Liver (tissue), 7 donors: ENCODE measurements at regions not wholly inside any gene's neighbourhood (a gene's known extent, or its start where the extent isn't known, plus 50 kb on each side); places are given as distances from the start of the nearest gene placed in this dataset.
"Not testable (repeated sequence)": the region's sequence is repeated elsewhere in the genome, so short reads cannot be mapped to it uniquely, and the experiment has no call there.

Experiments used
- DNase-seq: peaks from one replicate; pipeline ENCODE4 v3.0.0-alpha.2; 2017; ENCODE audit warnings: low spot score
- H3K27ac ChIP-seq, 2 donors: one replicate each; pipeline ENCODE4 v1.7.0; 2013; ENCODE audit warnings: inconsistent platforms in 2 of 2, low read length in 2 of 2, control low read depth in 1 of 2, low read depth in 1 of 2, mild to moderate bottlenecking in 1 of 2
- H3K27me3 ChIP-seq, 4 donors: one replicate each; pipeline versions ENCODE4 v1.6.1 to v1.7.0; 2013; ENCODE audit warnings: low read length in 3 of 4, inconsistent platforms in 1 of 4, mild to moderate bottlenecking in 1 of 4, moderate library complexity in 1 of 4; ENCODE audit not compliant: control insufficient read depth in 4 of 4, insufficient read depth in 4 of 4
- H3K36me3 ChIP-seq, 4 donors: one replicate each; pipeline versions ENCODE4 v1.6.1 to v1.7.0; 2013; ENCODE audit warnings: low read length in 3 of 4, mild to moderate bottlenecking in 3 of 4, low read depth in 1 of 4, moderate library complexity in 1 of 4; ENCODE audit not compliant: control insufficient read depth in 4 of 4, insufficient read depth in 3 of 4
- H3K4me1 ChIP-seq, 4 donors: one replicate each; pipeline versions ENCODE4 v1.6.1 to v1.7.0; 2013; ENCODE audit warnings: low read length in 3 of 4, mild to moderate bottlenecking in 3 of 4, moderate library complexity in 1 of 4; ENCODE audit not compliant: control insufficient read depth in 4 of 4, insufficient read depth in 4 of 4
- H3K4me3 ChIP-seq, 3 donors: one replicate each; pipeline versions ENCODE4 v1.6.1 to v1.7.0; 2013; ENCODE audit warnings: low read length in 3 of 3, control low read depth in 1 of 3, low read depth in 1 of 3, mild to moderate bottlenecking in 1 of 3
- H3K9ac ChIP-seq, 2 donors: one replicate each; pipeline ENCODE4 v1.7.0; 2013; ENCODE audit warnings: low read length in 2 of 2, mild to moderate bottlenecking in 2 of 2, moderate library complexity in 2 of 2, control low read depth in 1 of 2, low read depth in 1 of 2
- H3K9me3 ChIP-seq, 4 donors: one replicate each; pipeline versions ENCODE4 v1.6.1 to v1.7.0; 2013; ENCODE audit warnings: low read length in 3 of 4; ENCODE audit not compliant: control insufficient read depth in 4 of 4
- FOXA1 ChIP-seq: IDR thresholded peaks from 2 replicates; pipeline ENCODE4 v1.6.1; 2016; ENCODE audit warnings: antibody characterized with exemption
- FOXA2 ChIP-seq: IDR thresholded peaks from 2 replicates; pipeline ENCODE4 v1.6.1; 2016; ENCODE audit warnings: antibody characterized with exemption
- GABPA ChIP-seq, 2 donors: IDR thresholded peaks in 1 of 2; conservative IDR thresholded peaks in 1 of 2; 2 replicates each; pipeline ENCODE4 v1.6.1; 2016; ENCODE audit warnings: antibody characterized with exemption in 2 of 2, mild to moderate bottlenecking in 1 of 2, moderate library complexity in 1 of 2
- HNF4A ChIP-seq, 2 donors: conservative IDR thresholded peaks; 2 replicates each; pipeline ENCODE4 v1.6.1; 2016; ENCODE audit warnings: antibody characterized with exemption in 2 of 2, mild to moderate bottlenecking in 2 of 2
- JUND ChIP-seq, 2 donors: IDR thresholded peaks; 2 replicates each; pipeline ENCODE4 v1.6.1; 2016; ENCODE audit warnings: antibody characterized with exemption in 2 of 2
- NR2F2 ChIP-seq: IDR thresholded peaks from 2 replicates; pipeline ENCODE4 v1.6.1; 2016; ENCODE audit warnings: antibody characterized with exemption
- RAD21 ChIP-seq, 2 donors: IDR thresholded peaks; 2 replicates each; pipeline ENCODE4 v1.6.1; 2016; ENCODE audit warnings: antibody characterized with exemption in 2 of 2, mild to moderate bottlenecking in 2 of 2
- SP1 ChIP-seq: IDR thresholded peaks from 2 replicates; pipeline ENCODE4 v1.6.1; 2018; ENCODE audit warnings: antibody characterized with exemption, mild to moderate bottlenecking
- TAF1 ChIP-seq: conservative IDR thresholded peaks from 2 replicates; pipeline ENCODE4 v1.6.1; 2016; ENCODE audit warnings: antibody characterized with exemption, mild to moderate bottlenecking
- WGBS: extraction: QIAGEN DNeasy Blood & Tissue Kit; methylation state at CpG from one replicate; pipeline ENCODE4 v1.1.7; 2013; 5-methylcytosine and 5-hydroxymethylcytosine counted together
- TF ChIP-seq, protein P1 (sequence below): IDR thresholded peaks from 2 replicates; pipeline ENCODE4 v1.6.1; 2016; ENCODE audit warnings: antibody characterized with exemption
- TF ChIP-seq, protein P2 (sequence below): IDR thresholded peaks from 2 replicates; pipeline ENCODE4 v1.6.1; 2016; ENCODE audit warnings: antibody characterized with exemption, mild to moderate bottlenecking
- TF ChIP-seq, protein P3 (sequence below): IDR thresholded peaks from 2 replicates; pipeline ENCODE4 v1.6.1; 2016; ENCODE audit warnings: antibody characterized with exemption
- TF ChIP-seq, protein P4 (sequence below): IDR thresholded peaks from 2 replicates; pipeline ENCODE4 v1.6.1; 2016; ENCODE audit warnings: antibody characterized with exemption
- donor health status: healthy.
- donor health status: healthy.
- donor health status: healthy.
- donor health status: healthy.

DNA sequence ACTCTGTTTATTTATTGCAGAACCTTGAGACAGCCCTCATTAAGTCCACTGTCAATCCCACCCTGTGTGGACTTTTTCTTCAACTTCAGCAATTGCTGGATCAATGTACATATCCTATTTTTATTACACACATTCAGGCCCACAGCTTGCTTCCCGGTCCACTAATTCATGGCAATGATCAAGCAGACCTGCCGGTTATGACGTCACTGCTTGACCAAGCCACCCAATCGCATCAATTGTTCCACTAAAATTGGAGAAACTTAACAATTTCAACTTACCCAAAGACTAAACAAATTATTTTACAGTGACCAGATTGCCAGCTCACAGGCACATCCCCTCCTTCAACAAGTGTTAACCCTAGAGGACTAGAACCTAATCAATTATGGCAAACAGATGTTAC is 240.4 kb upstream of the MAGEB18 start:
- WGBS, result 92% methylated on average over 4 of the region's 4 CpGs
- Histone ChIP-seq H3K4me3 (no peak overlapping the region), H3K9ac (no peak overlapping the region), H3K4me1 (no peaks in the 10 kb centered on the region), H3K27ac (no peak overlapping the region), H3K36me3 (no peaks in the 10 kb centered on the region), H3K27me3 (no peaks in the 10 kb centered on the region), H3K9me3 (peaks cover 0 to 3% (median 1%) of the 10 kb centered on the region in 4 donors)
- DNase-seq, result no peak
- TF ChIP-seq TAF1 (no peak), SP1 (no peak), NR2F2 (no peak), HNF4A (conservative IDR thresholded peaks at IDR 0.05) (no peak), RAD21 (IDR thresholded peaks at IDR 0.05) (no peak), FOXA2 (no peak), FOXA1 (no peak), GABPA (IDR thresholded peaks at IDR 0.05 in 1 of 2, conservative IDR thresholded peaks at IDR 0.05 in 1 of 2) (no peak), JUND (IDR thresholded peaks at IDR 0.05) (no peak)
- TF ChIP-seq, protein P1, sequence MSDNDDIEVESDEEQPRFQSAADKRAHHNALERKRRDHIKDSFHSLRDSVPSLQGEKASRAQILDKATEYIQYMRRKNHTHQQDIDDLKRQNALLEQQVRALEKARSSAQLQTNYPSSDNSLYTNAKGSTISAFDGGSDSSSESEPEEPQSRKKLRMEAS, result no peak
- TF ChIP-seq, protein P2, sequence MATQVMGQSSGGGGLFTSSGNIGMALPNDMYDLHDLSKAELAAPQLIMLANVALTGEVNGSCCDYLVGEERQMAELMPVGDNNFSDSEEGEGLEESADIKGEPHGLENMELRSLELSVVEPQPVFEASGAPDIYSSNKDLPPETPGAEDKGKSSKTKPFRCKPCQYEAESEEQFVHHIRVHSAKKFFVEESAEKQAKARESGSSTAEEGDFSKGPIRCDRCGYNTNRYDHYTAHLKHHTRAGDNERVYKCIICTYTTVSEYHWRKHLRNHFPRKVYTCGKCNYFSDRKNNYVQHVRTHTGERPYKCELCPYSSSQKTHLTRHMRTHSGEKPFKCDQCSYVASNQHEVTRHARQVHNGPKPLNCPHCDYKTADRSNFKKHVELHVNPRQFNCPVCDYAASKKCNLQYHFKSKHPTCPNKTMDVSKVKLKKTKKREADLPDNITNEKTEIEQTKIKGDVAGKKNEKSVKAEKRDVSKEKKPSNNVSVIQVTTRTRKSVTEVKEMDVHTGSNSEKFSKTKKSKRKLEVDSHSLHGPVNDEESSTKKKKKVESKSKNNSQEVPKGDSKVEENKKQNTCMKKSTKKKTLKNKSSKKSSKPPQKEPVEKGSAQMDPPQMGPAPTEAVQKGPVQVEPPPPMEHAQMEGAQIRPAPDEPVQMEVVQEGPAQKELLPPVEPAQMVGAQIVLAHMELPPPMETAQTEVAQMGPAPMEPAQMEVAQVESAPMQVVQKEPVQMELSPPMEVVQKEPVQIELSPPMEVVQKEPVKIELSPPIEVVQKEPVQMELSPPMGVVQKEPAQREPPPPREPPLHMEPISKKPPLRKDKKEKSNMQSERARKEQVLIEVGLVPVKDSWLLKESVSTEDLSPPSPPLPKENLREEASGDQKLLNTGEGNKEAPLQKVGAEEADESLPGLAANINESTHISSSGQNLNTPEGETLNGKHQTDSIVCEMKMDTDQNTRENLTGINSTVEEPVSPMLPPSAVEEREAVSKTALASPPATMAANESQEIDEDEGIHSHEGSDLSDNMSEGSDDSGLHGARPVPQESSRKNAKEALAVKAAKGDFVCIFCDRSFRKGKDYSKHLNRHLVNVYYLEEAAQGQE, result no peak
- TF ChIP-seq, protein P3, sequence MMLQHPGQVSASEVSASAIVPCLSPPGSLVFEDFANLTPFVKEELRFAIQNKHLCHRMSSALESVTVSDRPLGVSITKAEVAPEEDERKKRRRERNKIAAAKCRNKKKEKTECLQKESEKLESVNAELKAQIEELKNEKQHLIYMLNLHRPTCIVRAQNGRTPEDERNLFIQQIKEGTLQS, result no peak

DNA sequence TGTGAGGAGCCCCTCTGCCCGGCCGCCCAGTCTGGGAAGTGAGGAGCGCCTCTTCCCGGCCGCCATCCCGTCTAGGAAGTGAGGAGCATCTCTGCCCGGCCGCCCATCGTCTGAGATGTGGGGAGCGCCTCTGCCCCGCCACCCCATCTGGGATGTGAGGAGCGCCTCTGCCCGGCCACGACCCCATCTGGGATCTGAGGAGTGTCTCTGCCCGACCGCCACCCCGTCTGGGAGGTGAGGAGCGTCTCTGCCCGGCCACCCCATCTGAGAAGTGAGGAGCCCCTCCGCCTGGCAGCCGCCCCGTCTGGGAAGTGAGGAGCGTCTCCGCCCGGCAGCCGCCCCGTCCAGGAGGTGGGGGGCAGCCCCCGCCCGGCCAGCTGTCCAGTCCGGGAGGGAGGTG is 232.4 kb upstream of the MAGEB18 start:
- H3K27ac ChIP-seq, H3K4me1 ChIP-seq, H3K9ac ChIP-seq, H3K27me3 ChIP-seq, DNase-seq, H3K36me3 ChIP-seq, H3K4me3 ChIP-seq, H3K9me3 ChIP-seq: not testable (repeated sequence)
- WGBS, result 96% methylated on average over 15 of the region's 30 CpGs

DNA sequence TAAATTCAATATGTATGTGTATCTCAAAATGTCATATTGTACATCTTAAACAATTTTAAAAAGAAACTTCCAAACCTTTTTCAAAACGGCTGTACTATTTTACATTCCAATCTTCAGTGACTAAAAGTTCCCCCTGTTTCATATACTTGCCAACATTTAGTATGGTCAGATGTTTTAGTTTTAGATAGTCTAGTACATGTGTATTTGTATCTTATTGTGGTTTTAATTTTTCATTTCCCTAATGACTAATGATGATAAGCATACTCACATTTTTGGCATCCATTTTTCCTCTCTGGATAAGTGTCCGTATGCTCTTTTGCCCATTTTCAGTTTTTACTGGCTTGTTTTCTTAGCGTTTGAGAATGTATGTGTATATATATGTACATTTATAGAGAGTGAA is 212.2 kb upstream of the MAGEB18 start:
- TF ChIP-seq, protein P3, result no peak
- TF ChIP-seq JUND (IDR thresholded peaks at IDR 0.05) (no peak), RAD21 (IDR thresholded peaks at IDR 0.05) (no peak), HNF4A (conservative IDR thresholded peaks at IDR 0.05) (no peak), TAF1 (no peak)
- TF ChIP-seq, protein P4, sequence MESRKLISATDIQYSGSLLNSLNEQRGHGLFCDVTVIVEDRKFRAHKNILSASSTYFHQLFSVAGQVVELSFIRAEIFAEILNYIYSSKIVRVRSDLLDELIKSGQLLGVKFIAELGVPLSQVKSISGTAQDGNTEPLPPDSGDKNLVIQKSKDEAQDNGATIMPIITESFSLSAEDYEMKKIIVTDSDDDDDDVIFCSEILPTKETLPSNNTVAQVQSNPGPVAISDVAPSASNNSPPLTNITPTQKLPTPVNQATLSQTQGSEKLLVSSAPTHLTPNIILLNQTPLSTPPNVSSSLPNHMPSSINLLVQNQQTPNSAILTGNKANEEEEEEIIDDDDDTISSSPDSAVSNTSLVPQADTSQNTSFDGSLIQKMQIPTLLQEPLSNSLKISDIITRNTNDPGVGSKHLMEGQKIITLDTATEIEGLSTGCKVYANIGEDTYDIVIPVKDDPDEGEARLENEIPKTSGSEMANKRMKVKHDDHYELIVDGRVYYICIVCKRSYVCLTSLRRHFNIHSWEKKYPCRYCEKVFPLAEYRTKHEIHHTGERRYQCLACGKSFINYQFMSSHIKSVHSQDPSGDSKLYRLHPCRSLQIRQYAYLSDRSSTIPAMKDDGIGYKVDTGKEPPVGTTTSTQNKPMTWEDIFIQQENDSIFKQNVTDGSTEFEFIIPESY, result no peak
- 75% methylated on average over 3 of the region's 3 CpGs for WGBS
- no peaks in the 10 kb centered on the region for H3K9me3 ChIP-seq

More for the DNA sequence above, 212.2 kb upstream of the MAGEB18 start:
- DNase-seq, result no peak
- no peaks in the 10 kb centered on the region for H3K4me1 ChIP-seq
- no peak overlapping the region for H3K27ac ChIP-seq
- H3K36me3 ChIP-seq, result no peaks in the 10 kb centered on the region
- H3K27me3 ChIP-seq, result no peaks in the 10 kb centered on the region
- no peak overlapping the region for H3K9ac ChIP-seq
- H3K4me3 ChIP-seq, result no peak overlapping the region
